ENCODE measurements at regions not wholly inside any gene's neighbourhood (a gene's known extent, or its start where the extent isn't known, plus 50 kb on each side); places are given as distances from the start of the nearest gene placed in this dataset.
"Not testable (repeated sequence)": the region's sequence is repeated elsewhere in the genome, so short reads cannot be mapped to it uniquely, and the experiment has no call there.

- DNase-seq = no peak
Measured at GRCh38 chr7:149635561-149636329, 137.6 kb downstream of the ZNF467 start.

- no peak for DNase-seq
Measured at GRCh38 chr7:149633976-149634945, 136.7 kb upstream of the ZNF746 start.

GRCh38 chr7:149628361-149629149 lies 130.9 kb upstream of the ZNF746 start:
- not testable (repeated sequence) for DNase-seq

- no peak for DNase-seq
Measured at GRCh38 chr7:149627911-149628310, 130.3 kb upstream of the ZNF746 start.

- DNase-seq = no peak
Measured at GRCh38 chr7:149626972-149627371, 129.4 kb upstream of the ZNF746 start.

GRCh38 chr7:149625947-149626392 lies 128.4 kb upstream of the ZNF746 start:
- no peak for DNase-seq

- DNase-seq = peak; percentile 29 to 32
Measured at GRCh38 chr7:149625340-149625946, 127.8 kb upstream of the ZNF746 start.

GRCh38 chr7:149624419-149625339 lies 127.1 kb upstream of the ZNF746 start:
- peak; percentile 87 to 89 for DNase-seq

GRCh38 chr7:149624006-149624405 lies 126.4 kb upstream of the ZNF746 start:
- no peak for DNase-seq

GRCh38 chr7:149623262-149623997 lies 125.8 kb upstream of the ZNF746 start:
- DNase-seq = peak; percentile 40 to 41

GRCh38 chr7:149622444-149623210 lies 125.0 kb upstream of the ZNF746 start:
- no peak for DNase-seq

GRCh38 chr7:149621776-149622175 lies 124.2 kb upstream of the ZNF746 start:
- no peak for DNase-seq

- no peak for DNase-seq
Measured at GRCh38 chr7:149620961-149621360, 123.4 kb upstream of the ZNF746 start.

- DNase-seq = no peak
Measured at GRCh38 chr7:149616898-149617297, 119.3 kb upstream of the ZNF746 start.

GRCh38 chr7:149615690-149616270 lies 118.2 kb upstream of the ZNF746 start:
- no peak for DNase-seq

GRCh38 chr7:149610441-149611011 lies 112.9 kb upstream of the ZNF746 start:
- no peak for DNase-seq

- DNase-seq = no peak
Measured at GRCh38 chr7:149608168-149608567, 110.6 kb upstream of the ZNF746 start.

GRCh38 chr7:149607683-149608082 lies 110.1 kb upstream of the ZNF746 start:
- DNase-seq = no peak

Measured in right lung (tissue), 2 donors.